ENCODE measurements at regions not wholly inside any gene's neighbourhood (a gene's known extent, or its start where the extent isn't known, plus 50 kb on each side); places are given as distances from the start of the nearest gene placed in this dataset.

DNA sequence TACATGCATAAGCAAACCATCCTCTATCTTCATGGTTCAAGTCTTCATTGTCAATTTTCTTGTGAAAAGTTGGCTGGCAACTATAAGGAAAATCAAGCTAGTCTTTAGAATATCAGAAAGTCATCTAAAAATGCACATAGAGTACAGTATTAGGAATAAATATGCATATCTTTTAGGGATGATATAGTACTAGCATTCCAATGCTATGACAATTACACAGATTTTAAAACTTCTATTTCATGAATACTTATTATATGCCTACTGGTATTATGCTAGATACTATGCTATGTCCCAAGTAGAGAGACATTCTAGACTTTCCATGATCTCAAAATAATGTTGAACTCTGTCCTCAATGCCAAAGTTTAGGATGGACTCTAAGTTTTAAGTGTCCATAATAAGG lies 81.3 kb upstream of the NAALADL2 start:
- no peak overlapping the region for H3K27ac ChIP-seq (ENCODE audit: low read depth, low read length)
- no peaks in the 10 kb centered on the region for H3K27me3 ChIP-seq (ENCODE audit: insufficient read depth, low read length)
- no peaks in the 10 kb centered on the region for H3K9me3 ChIP-seq (ENCODE audit: insufficient read depth, low read depth, low read length)
- H3K9ac ChIP-seq (ENCODE audit: low read depth, low read length), result no peak overlapping the region
- no peak overlapping the region for H3K4me3 ChIP-seq (ENCODE audit: low read length)
- no peaks in the 10 kb centered on the region for H3K4me1 ChIP-seq (ENCODE audit: insufficient read depth, low read length)
- H3K36me3 ChIP-seq (ENCODE audit: insufficient read depth, low read length), result no peaks in the 10 kb centered on the region

DNA sequence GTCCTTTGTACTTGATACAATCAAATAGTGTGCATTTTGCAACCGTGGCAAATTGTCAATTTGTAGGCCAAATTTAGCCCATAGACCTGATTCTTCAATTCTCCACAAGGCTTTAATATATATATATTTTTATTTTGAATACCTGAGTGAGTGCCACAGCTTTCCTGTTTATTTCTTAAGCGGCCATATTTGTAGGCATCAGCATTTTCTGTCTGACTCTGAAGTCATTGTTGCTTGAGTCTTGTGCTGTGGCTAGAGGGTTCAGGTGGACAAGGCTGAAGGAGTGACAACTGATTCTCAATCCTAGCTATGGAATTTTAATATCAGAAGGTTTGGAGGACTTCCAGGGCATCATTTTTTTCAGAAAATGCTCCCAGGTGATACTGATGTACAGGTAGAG lies 75.6 kb upstream of the NAALADL2 start:
- 99% methylated on average over 2 of the region's 2 CpGs for WGBS
- Histone ChIP-seq H3K27ac (ENCODE audit: low read depth, low read length) (no peak overlapping the region), H3K36me3 (ENCODE audit: insufficient read depth, low read length) (no peaks in the 10 kb centered on the region), H3K9ac (ENCODE audit: low read depth, low read length) (no peak overlapping the region), H3K9me3 (ENCODE audit: insufficient read depth, low read depth, low read length) (no peaks in the 10 kb centered on the region), H3K27me3 (ENCODE audit: insufficient read depth, low read length) (no peaks in the 10 kb centered on the region), H3K4me1 (ENCODE audit: insufficient read depth, low read length) (no peaks in the 10 kb centered on the region), H3K4me3 (ENCODE audit: low read length) (no peak overlapping the region)

DNA sequence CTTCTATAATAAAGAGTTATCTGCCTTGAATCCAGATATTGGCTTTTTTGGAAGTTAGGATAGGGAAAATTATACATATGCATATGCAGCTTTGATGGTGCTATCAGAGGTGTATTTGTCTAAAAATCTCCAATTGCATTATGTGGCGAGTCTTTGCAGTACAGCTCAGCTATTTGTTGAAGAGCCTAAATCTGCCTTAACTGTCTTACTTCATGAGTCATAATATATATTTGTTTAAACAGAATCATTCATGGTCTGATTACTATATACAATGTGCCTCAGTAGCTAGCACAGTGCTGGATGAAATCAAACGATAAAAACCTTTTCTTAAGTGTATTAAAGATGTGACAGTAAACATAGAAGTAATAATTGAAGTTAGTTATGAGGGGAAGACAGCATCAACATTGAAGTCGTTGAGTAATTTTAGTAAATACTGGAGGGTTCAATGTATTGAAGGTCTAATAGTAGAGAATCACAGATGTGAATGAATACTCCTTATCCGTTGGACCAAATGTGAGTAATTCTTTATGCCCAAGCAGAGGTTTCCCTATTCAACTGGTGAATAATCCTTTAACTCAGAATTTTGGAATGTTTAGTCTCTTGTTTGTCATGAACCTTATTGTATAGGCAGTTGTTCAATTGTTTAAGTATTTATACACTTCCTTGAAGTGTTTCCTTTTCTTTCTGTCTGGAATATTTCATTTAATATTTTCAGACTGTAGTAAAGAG lies 74.8 kb upstream of the NAALADL2 start:
- WGBS, result 94% methylated on average over 4 of the region's 4 CpGs
- H3K9ac ChIP-seq (ENCODE audit: low read depth, low read length), result no peak overlapping the region
- no peaks in the 10 kb centered on the region for H3K27me3 ChIP-seq (ENCODE audit: insufficient read depth, low read length)
- H3K4me1 ChIP-seq (ENCODE audit: insufficient read depth, low read length), result no peaks in the 10 kb centered on the region
- H3K9me3 ChIP-seq (ENCODE audit: insufficient read depth, low read depth, low read length), result no peaks in the 10 kb centered on the region
- no peak overlapping the region for H3K4me3 ChIP-seq (ENCODE audit: low read length)
- no peaks in the 10 kb centered on the region for H3K36me3 ChIP-seq (ENCODE audit: insufficient read depth, low read length)
- H3K27ac ChIP-seq (ENCODE audit: low read depth, low read length), result no peak overlapping the region

DNA sequence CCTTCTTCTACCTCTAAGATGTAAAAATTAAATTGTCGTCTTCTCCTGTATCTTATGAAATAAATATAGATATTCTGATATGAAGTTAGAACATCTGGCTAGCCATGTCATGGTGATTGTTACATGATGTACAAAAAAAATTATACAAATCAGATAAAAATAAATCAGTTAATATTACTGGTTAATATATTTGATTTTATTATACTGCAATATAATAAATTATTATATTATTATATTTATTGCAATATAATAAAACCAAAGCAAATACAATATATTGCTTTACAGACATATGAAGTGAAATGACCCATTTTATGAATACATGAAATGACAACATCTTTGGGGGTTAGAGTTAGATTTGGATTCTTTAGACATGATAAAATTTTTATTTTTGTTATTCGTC lies 72.3 kb upstream of the NAALADL2 start:
- Histone ChIP-seq H3K4me3 (ENCODE audit: low read length) (no peak overlapping the region), H3K27me3 (ENCODE audit: insufficient read depth, low read length) (no peaks in the 10 kb centered on the region), H3K36me3 (ENCODE audit: insufficient read depth, low read length) (no peaks in the 10 kb centered on the region), H3K9ac (ENCODE audit: low read depth, low read length) (no peak overlapping the region), H3K4me1 (ENCODE audit: insufficient read depth, low read length) (no peaks in the 10 kb centered on the region), H3K27ac (ENCODE audit: low read depth, low read length) (no peak overlapping the region), H3K9me3 (ENCODE audit: insufficient read depth, low read depth, low read length) (no peaks in the 10 kb centered on the region)
- WGBS, result 100% methylated on average over 1 of the region's 2 CpGs

DNA sequence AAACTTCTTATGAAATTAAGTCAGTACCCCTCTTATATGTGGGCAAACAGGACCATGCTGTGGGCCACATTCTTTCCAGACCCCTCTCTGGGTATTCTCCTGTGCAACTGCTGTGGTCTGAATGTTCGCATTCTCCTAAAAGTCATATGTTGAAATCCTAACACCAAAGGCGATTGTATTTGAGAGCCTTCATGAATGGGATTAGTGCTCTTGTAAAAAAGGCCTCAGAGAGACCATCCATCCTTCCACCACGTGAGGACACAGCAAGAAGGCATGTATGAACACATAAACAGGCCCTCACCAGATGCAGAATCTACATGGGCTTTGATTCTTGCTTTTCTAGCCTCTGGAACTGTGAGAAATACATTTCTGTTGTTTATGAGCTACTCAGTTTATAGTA lies 68.0 kb upstream of the NAALADL2 start:
- Histone ChIP-seq H3K9ac (ENCODE audit: low read depth, low read length) (no peak overlapping the region), H3K27me3 (ENCODE audit: insufficient read depth, low read length) (no peaks in the 10 kb centered on the region), H3K9me3 (ENCODE audit: insufficient read depth, low read depth, low read length) (no peaks in the 10 kb centered on the region), H3K4me3 (ENCODE audit: low read length) (no peak overlapping the region), H3K4me1 (ENCODE audit: insufficient read depth, low read length) (no peaks in the 10 kb centered on the region), H3K36me3 (ENCODE audit: insufficient read depth, low read length) (no peaks in the 10 kb centered on the region), H3K27ac (ENCODE audit: low read depth, low read length) (no peak overlapping the region)
- 95% methylated on average over 3 of the region's 3 CpGs for WGBS

DNA sequence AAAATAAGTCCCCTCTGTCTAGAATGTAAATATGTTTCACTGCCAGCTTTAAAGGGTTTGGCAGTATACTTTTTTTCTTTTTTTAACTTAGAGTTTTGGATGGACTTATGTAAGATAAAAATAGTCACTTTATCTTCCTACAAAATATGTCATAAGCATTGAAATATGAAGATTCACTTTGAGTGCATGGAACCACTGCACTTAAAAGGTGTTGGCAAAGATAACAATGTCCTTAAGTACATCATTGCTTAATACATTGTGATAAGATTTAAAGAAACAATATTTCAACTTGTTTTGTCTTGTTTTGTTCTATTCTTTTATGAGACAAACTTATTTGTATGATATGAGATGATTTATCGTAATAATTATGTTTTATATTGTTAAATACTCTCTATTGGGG lies 66.3 kb upstream of the NAALADL2 start:
- Histone ChIP-seq H3K36me3 (ENCODE audit: insufficient read depth, low read length) (no peaks in the 10 kb centered on the region), H3K27ac (ENCODE audit: low read depth, low read length) (no peak overlapping the region), H3K9ac (ENCODE audit: low read depth, low read length) (no peak overlapping the region), H3K4me3 (ENCODE audit: low read length) (no peak overlapping the region), H3K4me1 (ENCODE audit: insufficient read depth, low read length) (no peaks in the 10 kb centered on the region), H3K27me3 (ENCODE audit: insufficient read depth, low read length) (no peaks in the 10 kb centered on the region), H3K9me3 (ENCODE audit: insufficient read depth, low read depth, low read length) (no peaks in the 10 kb centered on the region)
- no CpG with 5 or more reads among the region's 1 CpG for WGBS
